Right hindlimb (tissue), 1 donor: ENCODE measurements at regions not wholly inside any gene's neighbourhood (a gene's known extent, or its start where the extent isn't known, plus 50 kb on each side); places are given as distances from the start of the nearest gene placed in this dataset.

Source experiments
- DNase-seq: peaks from one replicate; pipeline ENCODE4 v3.0.0-alpha.2; 2018

DNA sequence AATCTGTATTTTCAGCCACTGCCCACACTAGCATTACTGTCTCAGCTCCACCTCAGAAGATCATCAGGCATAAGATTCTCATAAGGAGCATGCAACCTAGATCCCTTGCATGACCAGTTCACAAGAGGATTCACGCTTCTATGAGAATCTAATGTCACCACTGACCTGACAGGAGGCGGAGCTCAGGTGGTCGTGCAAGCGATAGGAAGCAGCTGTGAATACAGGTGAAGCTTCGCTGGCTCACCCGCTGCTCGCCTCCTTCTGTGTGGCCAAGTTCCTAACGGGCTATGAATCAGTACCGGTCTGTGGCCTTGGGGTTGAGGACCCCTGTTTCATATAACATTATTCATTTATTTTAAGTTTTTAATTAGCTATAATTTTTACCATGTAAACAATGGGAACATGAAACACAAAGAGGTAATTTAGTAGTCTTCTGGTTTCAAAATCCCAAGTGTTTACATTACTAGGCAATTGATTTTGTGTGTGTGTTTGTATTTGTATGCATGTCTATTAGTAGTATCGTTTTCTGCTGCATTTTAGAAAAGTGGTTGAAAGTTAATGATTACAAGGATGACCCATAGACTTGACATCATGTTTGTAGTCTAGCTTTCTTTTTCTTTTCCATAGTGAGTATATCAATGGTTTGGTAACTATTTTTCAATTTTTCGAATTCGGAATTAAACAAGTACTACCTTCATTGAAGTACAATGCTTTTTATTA is 159.4 kb downstream of the TENT4A start:
- DNase-seq: no peak

GRCh38 chr5:6873359-6873758 is 160.1 kb downstream of the TENT4A start:
- no peak for DNase-seq

DNA sequence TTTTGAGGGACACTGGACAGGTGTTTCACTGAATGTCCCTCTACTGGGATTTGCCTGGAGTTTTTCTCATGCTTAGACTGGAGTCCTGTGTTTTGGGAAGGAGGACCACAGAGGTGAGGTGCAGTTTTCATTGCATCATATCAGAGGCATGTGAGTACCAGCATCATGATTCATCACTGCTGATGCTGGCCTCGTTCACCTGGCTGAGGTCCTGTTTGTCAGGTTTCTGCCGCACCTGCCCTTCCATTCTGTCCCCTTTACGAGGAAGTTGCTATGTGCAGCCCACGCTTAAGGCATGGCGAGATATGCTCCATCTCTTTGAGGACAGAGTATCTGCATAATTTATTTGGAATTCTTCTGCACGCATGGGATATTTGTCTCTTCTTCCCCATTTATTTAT is 162.1 kb downstream of the TENT4A start:
- no peak for DNase-seq

GRCh38 chr5:6877986-6878828 is 165.0 kb downstream of the TENT4A start:
- DNase-seq: no peak

- DNase-seq: no peak
Measured at GRCh38 chr5:6885581-6885980, 172.3 kb downstream of the TENT4A start.

DNA sequence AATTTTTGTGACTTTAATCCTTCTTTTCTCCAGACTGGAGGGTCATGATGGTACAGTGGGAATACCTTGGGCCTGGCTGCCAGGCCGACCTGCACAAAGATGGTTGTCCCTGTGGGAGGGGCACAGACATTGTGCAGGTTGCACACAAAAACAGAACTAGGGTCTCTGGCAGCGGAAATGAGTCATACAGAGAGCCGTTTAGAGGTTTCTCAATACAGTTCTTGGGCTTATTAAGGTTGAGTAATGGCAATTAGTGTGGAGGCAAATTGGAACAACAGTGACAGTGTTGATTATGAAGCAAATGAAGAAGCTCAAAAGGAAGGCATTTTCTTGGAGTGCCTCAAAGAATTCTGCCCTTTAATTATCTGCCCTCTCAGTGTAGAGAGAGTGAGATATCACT is 173.6 kb downstream of the TENT4A start:
- DNase-seq: no peak

DNA sequence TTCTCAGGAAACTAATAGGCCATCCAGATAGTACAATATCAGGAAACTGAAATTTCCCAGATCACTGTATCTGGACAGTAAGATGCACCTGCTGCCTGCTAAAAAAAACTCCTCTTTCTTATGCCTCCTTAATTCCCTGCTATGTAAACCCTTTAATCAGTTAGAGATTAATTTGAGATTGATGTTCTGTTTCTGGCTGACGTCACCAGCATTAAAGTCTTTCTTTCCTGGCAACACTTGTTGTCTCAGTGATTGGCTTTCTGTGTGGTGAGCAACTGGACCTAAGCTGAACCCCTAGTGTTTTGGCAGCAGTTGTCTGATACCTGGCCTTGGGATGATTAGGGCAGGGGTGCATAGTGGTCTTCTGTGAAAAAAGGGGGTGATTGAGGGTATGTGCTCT is 175.8 kb downstream of the TENT4A start:
- no peak for DNase-seq

DNA sequence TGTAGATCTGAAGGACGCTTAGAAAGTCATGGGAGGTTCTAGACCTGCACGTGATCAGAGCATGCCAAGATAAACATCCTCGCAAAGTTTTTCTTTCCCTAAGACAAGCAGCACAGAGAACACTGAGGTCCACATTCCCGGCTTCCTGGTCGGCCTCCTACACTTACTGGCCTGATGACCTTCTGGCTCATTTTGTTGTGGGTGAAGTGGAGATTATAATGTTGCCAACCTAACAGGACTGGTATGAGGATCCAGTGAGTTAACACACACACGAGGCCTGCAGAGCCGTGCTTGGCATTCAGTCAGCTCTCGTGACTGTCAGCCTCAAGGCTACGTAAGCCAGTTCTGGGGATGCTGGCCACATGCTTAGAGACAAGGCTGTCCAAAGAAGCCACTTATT is 186.0 kb downstream of the TENT4A start:
- no peak for DNase-seq

DNA sequence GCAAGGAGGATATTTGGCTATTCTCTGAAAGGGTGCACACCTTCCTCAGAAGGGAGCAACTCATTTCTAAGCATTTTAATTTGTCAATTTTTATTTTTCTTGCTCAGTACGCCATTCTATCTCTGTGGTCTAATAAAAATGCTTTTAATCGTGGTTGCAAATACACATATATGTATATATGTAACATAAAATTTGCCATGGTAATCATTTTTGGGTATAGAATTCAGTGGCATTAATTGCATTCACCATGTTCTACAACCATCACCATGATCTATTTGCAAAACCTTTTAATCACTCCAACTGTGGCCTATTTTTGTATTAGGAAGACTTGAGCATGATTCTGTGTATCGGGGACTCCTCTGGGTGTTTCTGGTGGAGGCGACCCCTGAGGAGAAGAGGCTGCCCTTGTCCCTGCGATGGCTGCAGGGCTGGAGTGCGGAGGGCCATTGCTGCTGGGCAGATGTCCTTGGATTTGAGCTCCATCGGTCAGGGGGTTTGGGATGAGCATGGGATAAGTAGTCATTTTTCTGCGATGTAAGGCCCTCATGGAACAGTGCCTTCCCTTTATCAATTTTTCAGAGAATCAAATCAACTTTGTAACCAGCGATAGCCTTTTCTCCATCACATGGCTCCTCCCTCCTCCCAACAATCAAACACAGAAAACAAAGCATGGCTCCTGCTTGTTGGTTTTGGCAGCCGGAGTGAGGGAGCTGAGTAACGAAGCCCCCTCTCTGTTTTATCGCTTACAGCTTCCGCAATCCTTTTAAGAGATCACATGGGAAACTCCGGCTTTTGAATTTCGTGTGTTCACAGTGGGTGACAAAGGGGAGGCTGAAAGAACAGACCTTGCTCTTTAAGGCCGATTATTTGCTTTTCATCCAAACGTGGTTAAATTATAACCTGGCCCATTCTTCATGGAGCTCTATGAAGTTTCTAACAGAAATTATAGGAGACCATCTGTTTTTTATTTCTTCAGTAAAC is 187.3 kb downstream of the TENT4A start:
- DNase-seq: no peak

DNA sequence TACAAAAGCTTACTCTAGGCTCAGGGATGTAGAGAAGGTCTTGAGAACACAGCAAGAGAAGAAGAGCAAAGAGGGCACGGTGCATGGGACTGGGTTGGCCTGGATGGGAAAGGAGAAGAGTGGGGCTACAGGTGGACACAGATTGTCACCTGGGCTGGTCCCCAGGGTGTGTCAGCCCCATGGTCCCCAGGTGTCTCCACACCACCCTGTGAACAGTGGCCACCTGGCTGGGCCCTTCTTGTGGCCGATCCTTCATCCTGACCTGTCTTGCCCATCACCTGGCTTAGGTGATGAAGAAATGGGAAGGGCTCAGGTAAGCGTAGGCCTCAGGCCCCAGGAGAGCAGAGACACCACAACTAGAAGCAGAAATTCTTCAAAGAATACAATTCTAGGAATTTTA is 188.9 kb downstream of the TENT4A start:
- DNase-seq: no peak

DNA sequence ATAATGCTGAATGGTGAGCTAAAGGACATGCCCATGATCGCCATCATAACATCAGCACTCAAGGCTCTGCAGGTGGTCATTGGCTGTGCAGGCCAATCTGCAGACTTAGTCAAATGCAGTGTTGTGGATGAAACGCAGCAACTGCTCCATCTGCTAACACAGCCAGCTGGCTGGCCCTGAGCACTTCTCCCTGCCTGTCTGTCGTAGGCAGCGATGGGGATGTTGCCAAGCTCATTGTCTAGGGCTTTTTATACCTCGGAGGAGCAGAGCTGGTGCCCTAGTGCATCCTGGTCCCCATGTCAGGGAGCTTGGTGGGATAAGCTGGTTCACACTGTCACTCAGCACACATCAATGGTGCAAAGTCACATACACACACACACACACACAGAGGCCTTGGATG is 189.4 kb downstream of the TENT4A start:
- DNase-seq: no peak

DNA sequence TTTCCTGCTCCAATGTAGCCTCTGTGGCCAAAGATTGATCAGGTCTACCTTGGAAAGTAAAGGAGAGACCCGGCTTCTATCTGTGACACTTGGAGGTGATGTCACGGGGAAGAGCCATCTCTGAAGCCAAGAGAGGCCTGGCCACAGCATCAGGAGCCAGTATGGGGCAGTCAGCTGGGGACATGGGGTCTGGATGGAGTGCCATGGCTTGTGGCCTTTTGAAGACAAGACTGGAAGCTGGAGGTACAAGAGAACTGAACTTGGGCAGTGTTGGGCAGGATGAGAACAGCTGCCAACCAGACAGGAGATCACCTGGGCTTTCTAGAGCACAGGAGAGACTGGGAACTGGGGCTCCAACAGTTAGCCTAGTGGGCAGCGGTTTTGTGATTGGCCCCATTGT is 190.7 kb downstream of the TENT4A start:
- no peak for DNase-seq

DNA sequence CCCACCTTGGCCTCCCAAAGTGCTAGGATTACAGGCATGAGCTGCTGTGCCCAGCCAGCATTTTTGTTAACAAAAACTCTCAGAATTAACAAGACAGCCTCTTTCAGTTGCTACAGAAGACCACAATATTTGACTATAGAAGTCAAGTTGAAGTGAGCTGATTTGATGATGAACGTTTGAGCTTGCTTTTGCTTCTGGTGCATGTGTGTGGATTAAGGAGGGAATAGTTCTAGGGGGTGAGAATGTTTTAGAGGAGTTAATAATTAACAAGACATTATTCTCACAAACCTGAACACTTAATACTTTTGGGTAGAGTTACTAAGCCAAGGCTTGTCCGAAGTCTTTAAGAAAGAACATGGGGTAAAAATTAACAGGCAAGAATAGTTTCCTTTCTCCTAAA is 191.6 kb downstream of the TENT4A start:
- no peak for DNase-seq

GRCh38 chr5:6905423-6905822 is 192.2 kb downstream of the TENT4A start:
- DNase-seq: peak; percentile 20

- DNase-seq: peak; percentile 33
Measured at GRCh38 chr5:6905883-6906282, 192.7 kb downstream of the TENT4A start.

- DNase-seq: no peak
Measured at GRCh38 chr5:6907320-6907918, 194.2 kb downstream of the TENT4A start.

- DNase-seq: no peak
Measured at GRCh38 chr5:6909901-6910300, 196.7 kb downstream of the TENT4A start.

GRCh38 chr5:6910950-6911349 is 197.7 kb downstream of the TENT4A start:
- no peak for DNase-seq

GRCh38 chr5:6914347-6914746 is 201.1 kb downstream of the TENT4A start:
- DNase-seq: no peak

DNA sequence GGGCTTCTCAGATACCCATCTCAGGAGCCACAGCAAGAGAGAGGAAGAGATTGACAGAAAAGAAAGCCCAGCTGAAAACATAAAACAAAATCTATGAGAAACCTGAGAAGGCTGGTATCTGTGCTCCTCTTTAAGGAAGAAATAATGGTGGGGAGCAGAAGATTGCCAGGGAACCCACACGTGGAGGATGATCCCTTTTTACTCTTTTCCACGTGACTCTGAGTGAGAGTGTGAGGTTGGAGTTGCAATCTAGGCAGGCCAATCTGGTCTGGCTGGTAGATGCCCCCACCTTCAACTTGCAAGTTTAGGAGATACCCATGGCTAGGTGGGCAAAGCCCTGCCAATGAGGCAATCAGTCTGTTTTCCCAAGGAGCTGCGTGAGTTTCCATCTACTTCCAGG is 202.3 kb downstream of the TENT4A start:
- no peak for DNase-seq

DNA sequence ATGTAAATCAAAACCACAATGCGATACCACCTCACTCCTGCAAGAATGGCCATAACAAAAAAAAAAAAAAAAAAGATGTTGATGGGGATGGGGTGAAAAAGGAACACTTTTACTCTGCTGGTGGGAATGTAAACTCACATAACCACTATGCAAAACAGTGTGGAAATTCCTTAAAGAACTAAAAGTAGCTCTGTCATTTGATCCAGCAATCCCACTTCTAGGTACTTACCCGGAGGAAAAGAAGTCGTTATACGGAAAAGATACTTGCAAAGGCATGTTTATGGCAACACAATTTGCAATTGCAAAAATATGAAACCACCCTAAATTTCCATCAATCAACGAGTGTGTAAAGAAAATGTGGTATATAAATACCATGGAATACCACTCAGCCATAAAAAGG is 205.0 kb downstream of the TENT4A start:
- no peak for DNase-seq

DNA sequence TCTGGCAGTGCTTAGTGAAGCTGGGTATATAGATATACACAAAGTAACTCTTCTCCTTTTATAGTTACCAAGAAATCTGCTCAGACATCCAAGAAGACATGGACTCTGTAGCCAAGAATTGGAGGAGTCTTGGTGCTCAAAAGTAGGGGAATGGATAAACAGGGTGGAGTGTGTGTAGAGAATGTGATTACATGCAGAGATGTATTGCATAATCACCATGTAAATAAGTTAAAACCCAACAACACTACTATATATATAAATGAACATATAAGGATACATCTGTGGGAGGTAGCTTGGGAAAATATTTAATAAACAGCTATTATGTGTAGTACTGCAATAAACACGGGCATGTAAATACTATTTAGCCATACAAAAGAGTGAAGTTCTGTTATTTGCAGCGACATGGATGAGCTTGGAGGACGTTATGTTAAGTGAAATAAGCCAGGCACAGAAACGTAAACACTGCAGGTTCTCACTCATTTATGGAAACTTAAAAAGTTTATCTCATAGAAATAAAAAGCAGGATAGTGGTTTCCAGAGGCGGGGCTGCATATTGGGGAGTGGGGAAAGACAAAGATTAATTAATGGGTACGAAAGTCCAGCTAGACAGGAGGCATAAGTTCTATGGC is 207.5 kb downstream of the TENT4A start:
- DNase-seq: no peak
